ENCODE measurements at regions not wholly inside any gene's neighbourhood (a gene's known extent, or its start where the extent isn't known, plus 50 kb on each side); places are given as distances from the start of the nearest gene placed in this dataset.

- H3K9me1 ChIP-seq (replicated peaks; ENCODE audit: control insufficient read depth, extremely low read depth, insufficient read depth, low read length): no peaks in the 10 kb centered on the region
- no peaks in the 10 kb centered on the region for H3K79me2 ChIP-seq (ENCODE audit: control insufficient read depth, insufficient read depth, low read length)
- no peaks in the 10 kb centered on the region for H3K4me1 ChIP-seq (ENCODE audit: control insufficient read depth, extremely low read depth, insufficient read depth, low read length)
- POLR2A ChIA-PET: no interaction called here
- H3K36me3 ChIP-seq (ENCODE audit: control insufficient read depth in 2 of 2, extremely low read depth in 1 of 2, insufficient read depth in 2 of 2, low read length in 2 of 2): no peaks in the 10 kb centered on the region
- H2AFZ ChIP-seq (ENCODE audit: low read depth, low read length): no peak overlapping the region
- no peaks in the 10 kb centered on the region for H3K27me3 ChIP-seq (ENCODE audit: control insufficient read depth in 2 of 2, insufficient read depth in 2 of 2, low read length in 2 of 2)
- TF ChIP-seq FOS (IDR thresholded peaks at IDR 0.05; ENCODE audit: borderline replicate concordance, insufficient read depth, low read length): no peak
- TF ChIP-seq JUN (IDR thresholded peaks at IDR 0.05; ENCODE audit: borderline replicate concordance, insufficient read depth, insufficient read length, low read depth): no peak
- TF ChIP-seq EZH2 (IDR thresholded peaks at IDR 0.05; ENCODE audit: borderline replicate concordance, low read depth, low read length, severe bottlenecking): no peak
- TF ChIP-seq MYC (IDR thresholded peaks at IDR 0.05; ENCODE audit: low read depth, low read length): no peak
- no peak for TF ChIP-seq CTCF (IDR thresholded peaks at IDR 0.05; ENCODE audit: extremely low read depth in 1 of 2, insufficient read depth in 1 of 2, low read depth in 1 of 2, low read length in 2 of 2)
- no peak for TF ChIP-seq POLR2A (IDR thresholded peaks at IDR 0.05; ENCODE audit: low read depth, low read length)
- TF ChIP-seq GATA2 (IDR thresholded peaks at IDR 0.05; ENCODE audit: insufficient read depth, insufficient read length, low read depth, low read length): no peak
- TF ChIP-seq, protein P1, sequence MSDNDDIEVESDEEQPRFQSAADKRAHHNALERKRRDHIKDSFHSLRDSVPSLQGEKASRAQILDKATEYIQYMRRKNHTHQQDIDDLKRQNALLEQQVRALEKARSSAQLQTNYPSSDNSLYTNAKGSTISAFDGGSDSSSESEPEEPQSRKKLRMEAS (IDR thresholded peaks at IDR 0.05; ENCODE audit: insufficient read depth, insufficient read length): no peak
- no peak for TF ChIP-seq POLR2AphosphoS5 (IDR thresholded peaks at IDR 0.05; ENCODE audit: insufficient read depth, low read depth, low read length)
- H3K9ac ChIP-seq (replicated peaks; ENCODE audit: extremely low read depth, insufficient read depth, low read length): no peak overlapping the region
- no peak overlapping the region for H3K4me3 ChIP-seq (replicated peaks in 1 of 3; ENCODE audit: insufficient read depth in 1 of 3, low read depth in 1 of 3, low read length in 3 of 3)
- no peak overlapping the region for H3K4me2 ChIP-seq (ENCODE audit: insufficient read depth, low read length)
- CTCF ChIA-PET: no interaction called here
- no peak overlapping the region for H3K27ac ChIP-seq (ENCODE audit: insufficient read depth, low read depth, low read length)
- no peaks in the 10 kb centered on the region for H4K20me1 ChIP-seq (replicated peaks; ENCODE audit: control insufficient read depth, extremely low read depth, insufficient read depth, low read length)
- dilution Hi-C loops (cut with MboI; ENCODE audit: extremely low pct_ligation_motif_present, low sequenced_read_pairs) (no loop called here), intact Hi-C loops (cut with micrococcal nuclease) (no loop called here)
- no peak for FAIRE-seq
- BruUV-seq (replicated peaks): no TSS peak
- no peak for DNase-seq (ENCODE audit: low read depth, low spot score)
- no peaks in the 10 kb centered on the region for H3K9me3 ChIP-seq (replicated peaks; ENCODE audit: control insufficient read depth, insufficient read depth, low read length)
These were observed 196.0 kb upstream of the FZD8 start for GRCh38 chr10:35838054-35838453.

All from endothelial cell of umbilical vein (primary cell).